ENCODE measurements at regions not wholly inside any gene's neighbourhood (a gene's known extent, or its start where the extent isn't known, plus 50 kb on each side); places are given as distances from the start of the nearest gene placed in this dataset.

GRCh38 chr18:46312221-46312620 lies 208.0 kb downstream of the HAUS1 start:
- ChIA-PET CTCF (interaction anchor here (1.3 to 1.8 kb wide), 3 partner anchors 9 to 31 kb away, joined by 3 to 5 read pairs (median 3); no protein-coding TSS in a partner anchor), POLR2A (no interaction called here)
- no peak overlapping the region for H3K4me3 ChIP-seq (ENCODE audit: low read depth, low read length)
- no peak for DNase-seq (ENCODE audit: low read depth, low spot score)
- no peak for TF ChIP-seq CTCF (IDR thresholded peaks at IDR 0.05; ENCODE audit: insufficient read depth, low read length, missing control alignments)

DNA sequence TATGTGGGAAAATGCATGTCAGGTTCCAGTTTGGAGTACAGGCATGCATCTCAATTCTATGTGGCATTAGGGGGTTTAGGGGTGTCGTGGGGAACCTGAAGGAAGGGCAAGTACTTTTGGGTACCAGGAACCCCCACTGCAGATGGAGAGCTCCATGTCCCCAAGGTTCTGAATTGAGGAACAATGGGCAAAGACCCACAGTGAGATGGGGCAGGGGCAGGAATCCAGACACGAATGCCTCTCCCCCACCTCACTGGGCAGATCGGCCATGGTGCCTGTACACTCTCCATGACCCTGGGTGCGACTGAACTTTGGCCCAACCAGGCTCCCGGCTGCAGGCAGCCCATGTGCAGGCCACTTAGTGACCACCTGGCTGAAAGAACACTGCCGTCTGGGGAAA lies 209.3 kb downstream of the HAUS1 start:
- no peak overlapping the region for H3K4me3 ChIP-seq (ENCODE audit: low read depth, low read length)
- DNase-seq (ENCODE audit: low read depth, low spot score) = no peak
- ChIA-PET CTCF (interaction anchor here (1.0 kb wide), 1 partner anchor 140 kb away, joined by 3 read pairs; a partner anchor contains a TSS), POLR2A (no interaction called here)
- TF ChIP-seq CTCF (IDR thresholded peaks at IDR 0.05; ENCODE audit: insufficient read depth, low read length, missing control alignments) = no peak

DNA sequence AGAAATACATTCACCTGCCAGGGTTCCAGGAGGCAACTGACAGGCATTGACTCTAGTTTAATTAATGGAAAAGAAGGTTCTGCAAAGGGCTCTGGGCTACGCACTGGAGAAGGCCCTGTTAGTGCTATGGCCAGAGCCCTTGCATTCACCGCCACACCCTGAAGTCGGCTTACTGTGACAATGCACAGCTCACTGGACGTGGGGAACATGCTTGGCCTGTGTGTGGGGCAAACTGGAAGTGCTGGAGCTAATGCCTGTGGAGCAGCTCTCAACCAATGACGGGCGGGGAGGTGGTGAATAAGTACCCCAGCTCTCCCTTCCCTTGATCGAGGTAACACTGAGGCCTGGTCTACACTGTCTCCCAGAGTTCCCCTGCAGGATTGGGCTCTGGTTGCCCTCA lies 209.8 kb downstream of the HAUS1 start:
- no peak for TF ChIP-seq CTCF (IDR thresholded peaks at IDR 0.05; ENCODE audit: insufficient read depth, low read length, missing control alignments)
- ChIA-PET CTCF (no interaction called here), POLR2A (no interaction called here)
- no peak for DNase-seq (ENCODE audit: low read depth, low spot score)
- no peak overlapping the region for H3K4me3 ChIP-seq (ENCODE audit: low read depth, low read length)

DNA sequence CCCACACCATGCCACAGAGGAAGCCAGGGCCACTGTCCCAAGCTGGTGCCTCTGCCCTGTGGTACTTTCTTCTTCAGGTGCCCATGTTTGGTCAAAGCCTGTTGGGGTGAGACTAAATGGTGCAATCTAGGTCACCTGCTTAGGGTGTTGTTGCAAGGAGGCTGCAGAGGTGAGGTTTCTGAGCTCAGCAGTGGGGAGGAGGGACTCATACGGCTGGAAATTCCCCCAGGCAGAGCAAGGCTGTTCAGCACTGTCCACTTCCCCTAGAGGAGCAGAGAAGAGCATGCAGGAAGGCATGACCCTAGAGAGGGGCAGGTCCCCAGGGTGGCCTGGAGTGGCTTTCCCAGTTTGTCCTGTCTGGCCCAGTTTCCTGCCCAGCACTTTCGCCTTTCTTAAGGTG lies 211.0 kb downstream of the HAUS1 start:
- ChIA-PET POLR2A (no interaction called here), CTCF (no interaction called here)
- DNase-seq (ENCODE audit: low read depth, low spot score) = no peak
- no peak overlapping the region for H3K4me3 ChIP-seq (ENCODE audit: low read depth, low read length)
- TF ChIP-seq CTCF (IDR thresholded peaks at IDR 0.05; ENCODE audit: insufficient read depth, low read length, missing control alignments) = no peak

DNA sequence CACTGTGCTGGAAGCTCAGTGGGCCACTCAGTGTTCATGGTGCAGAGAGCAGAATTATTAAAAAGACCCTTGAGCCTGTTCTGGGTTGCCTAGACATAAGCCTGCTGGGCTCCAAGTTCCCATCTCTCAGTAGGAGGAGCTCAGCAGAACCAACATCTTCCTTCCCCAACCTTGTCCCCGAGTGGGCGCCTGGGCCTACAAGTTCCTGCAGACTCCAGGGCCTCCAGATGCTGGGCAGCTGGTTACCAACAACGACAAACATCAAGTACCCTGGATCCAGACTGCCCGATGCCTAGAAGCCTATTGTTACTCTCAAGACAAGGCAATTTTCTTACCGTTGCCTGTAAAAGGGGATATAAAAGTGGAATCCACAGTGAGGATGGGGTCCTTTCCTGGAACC lies 214.2 kb downstream of the HAUS1 start:
- ChIA-PET POLR2A (no interaction called here), CTCF (interaction anchor here (1.1 kb wide), 1 partner anchor 37 kb away, joined by 4 read pairs; no protein-coding TSS in a partner anchor)
- TF ChIP-seq CTCF (IDR thresholded peaks at IDR 0.05; ENCODE audit: insufficient read depth, low read length, missing control alignments) = no peak
- no peak overlapping the region for H3K4me3 ChIP-seq (ENCODE audit: low read depth, low read length)
- DNase-seq (ENCODE audit: low read depth, low spot score) = no peak

DNA sequence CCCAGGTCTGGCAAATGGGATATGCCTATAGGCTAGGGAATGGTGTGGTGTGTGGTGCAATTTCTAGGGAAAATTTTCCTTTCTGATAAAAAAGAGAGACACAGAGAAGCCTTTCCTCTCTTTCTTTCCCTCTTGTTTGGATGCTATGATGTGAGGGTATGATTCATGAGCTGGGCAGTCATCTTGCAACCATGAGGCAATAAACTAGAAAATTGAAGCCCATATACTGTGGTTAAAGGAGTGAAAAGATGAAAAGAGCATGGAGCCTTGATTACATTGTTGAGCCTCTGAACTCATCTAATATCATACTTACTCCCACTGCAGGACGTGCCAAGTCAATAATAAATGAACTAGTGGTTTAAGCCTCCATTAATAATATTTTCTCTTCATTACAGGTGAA lies 215.6 kb downstream of the HAUS1 start:
- ChIA-PET CTCF (interaction anchor here (0.6 to 1.0 kb wide), 2 partner anchors 146 to 160 kb away, joined by 3 read pairs; a partner anchor contains a TSS), POLR2A (no interaction called here)
- no peak for TF ChIP-seq CTCF (IDR thresholded peaks at IDR 0.05; ENCODE audit: insufficient read depth, low read length, missing control alignments)
- DNase-seq (ENCODE audit: low read depth, low spot score) = no peak
- no peak overlapping the region for H3K4me3 ChIP-seq (ENCODE audit: low read depth, low read length)
